ENCODE measurements at regions not wholly inside any gene's neighbourhood (a gene's known extent, or its start where the extent isn't known, plus 50 kb on each side); places are given as distances from the start of the nearest gene placed in this dataset.
A peak's percentile ranks its signal among the peaks of the same experiment; 100 is the strongest.
"Not testable (repeated sequence)": the region's sequence is repeated elsewhere in the genome, so short reads cannot be mapped to it uniquely, and the experiment has no call there.

DNA sequence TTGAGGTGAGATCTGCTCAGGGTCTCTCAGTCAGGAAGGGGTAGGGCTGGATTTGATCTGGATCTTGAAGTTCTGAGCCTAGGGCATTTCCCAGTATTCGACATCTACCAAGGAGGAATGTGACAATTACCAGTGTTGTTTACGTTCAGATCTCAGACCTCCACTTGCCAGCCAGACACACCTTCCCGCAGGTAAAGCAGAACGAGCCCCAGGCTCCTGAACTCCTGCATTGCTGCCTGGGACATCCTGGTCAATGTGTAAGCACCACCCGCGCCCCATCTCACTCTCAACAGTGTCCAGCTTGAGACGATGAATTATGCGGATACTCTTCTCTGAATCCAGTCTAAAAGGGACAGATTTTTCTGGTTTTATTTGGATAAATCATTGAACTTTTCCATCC, 56.7 kb upstream of the PTCH1 start:
- no peak for FAIRE-seq

DNA sequence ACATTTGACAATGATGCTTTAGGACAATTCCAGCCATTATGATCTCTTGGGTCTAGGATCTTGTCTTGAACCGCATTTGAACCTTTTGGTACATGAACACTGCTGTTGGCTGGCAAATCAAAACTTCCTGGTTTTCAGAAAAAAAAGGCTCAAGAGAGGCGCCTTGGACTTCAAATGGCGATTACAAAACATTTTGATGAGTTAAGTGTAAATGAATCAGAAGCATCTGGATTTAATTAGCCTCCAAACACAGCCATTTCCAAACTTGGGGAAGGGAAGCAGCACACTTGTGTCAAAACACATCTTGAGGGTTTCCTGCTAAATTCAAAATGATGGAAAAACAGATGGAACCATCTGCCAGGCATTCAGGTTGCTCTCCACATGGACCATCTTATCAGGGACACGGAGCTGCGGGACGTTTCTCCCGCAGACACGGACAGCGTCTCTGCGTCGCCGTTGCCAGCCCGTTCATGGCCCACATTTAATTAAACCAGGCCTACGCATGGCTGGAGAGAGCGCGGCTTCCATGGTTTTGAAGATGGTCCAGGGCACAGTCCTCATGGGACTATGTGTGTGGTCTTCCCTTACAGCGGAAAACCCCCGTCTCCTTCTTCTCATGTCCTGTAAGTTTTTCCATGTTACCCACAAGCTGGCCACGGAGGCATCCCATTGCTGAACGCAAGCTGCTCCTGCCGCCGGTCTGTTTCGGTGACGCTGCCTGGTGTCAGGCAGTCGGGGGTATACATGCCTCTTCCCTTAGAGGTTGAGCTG, 55.8 kb upstream of the PTCH1 start:
- peak; percentile 94 for FAIRE-seq

DNA sequence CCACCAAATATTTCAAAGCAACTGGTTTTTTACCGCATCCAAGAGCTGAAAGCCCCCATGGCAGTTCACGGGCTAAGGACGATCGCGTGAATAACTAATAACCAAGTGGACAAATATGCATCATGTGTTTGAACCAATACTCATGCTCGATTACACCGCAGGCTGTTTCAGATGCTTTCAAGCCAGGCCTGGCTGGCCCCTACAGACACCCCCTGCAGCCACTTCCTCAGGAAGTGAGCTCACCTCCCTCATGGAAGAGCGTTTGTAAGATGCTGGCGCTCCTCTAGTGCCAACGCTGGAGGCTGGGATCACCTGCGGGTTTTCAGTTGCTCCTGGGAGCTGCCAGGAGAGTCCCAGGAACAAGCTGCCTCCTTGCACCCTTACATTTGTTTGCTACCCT, 53.9 kb upstream of the PTCH1 start:
- no peak for FAIRE-seq

DNA sequence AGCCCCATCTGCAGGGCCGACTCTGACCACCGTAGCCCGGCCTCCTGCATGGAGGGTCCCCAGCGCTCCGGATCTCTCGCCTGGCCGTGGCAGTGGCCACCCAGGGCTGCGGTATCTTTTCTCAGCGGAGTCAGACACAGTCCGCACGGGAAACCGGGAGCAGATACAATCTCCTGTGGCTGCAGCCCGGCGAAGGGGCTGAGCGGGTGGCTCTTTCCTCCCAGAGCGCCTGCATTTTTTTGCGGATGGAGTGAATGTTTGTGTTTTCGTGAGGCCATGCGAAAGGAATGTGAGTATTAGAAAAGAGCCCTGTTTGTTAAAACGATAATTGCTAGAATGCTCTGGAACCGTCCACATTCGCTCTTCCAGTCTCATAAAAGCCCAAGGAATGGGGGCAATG, 53.4 kb upstream of the PTCH1 start:
- FAIRE-seq = peak; percentile 81

DNA sequence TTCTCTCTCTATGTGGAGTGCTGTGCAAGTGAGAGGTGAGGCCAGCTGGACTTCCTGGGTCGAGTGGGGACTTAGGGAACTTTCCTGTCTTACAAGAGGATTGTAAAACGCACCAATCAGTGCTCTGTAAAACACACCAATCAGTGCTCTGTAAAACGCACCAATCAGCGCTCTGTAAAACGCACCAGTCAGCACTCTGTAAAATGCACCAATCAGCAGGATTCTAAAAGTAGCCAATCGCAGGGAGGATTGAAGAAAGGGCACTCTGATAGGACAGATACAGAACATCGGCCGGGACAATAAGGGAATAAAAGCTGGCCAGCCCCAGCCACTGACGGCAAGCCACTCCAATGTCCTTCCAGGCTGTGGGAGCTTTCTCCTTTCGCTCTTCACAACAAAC, 52.0 kb upstream of the PTCH1 start:
- FAIRE-seq = not testable (repeated sequence)

All from endometrium (tissue), 2 donors.